ENCODE measurements at regions not wholly inside any gene's neighbourhood (a gene's known extent, or its start where the extent isn't known, plus 50 kb on each side); places are given as distances from the start of the nearest gene placed in this dataset.

- TF ChIP-seq SIX5 (IDR thresholded peaks at IDR 0.05; ENCODE audit: low read depth, low read length) = no peak
- no peak for TF ChIP-seq CTCF (IDR thresholded peaks at IDR 0.05; ENCODE audit: control extremely low read depth in 1 of 3, insufficient read depth in 1 of 3, low read depth in 1 of 3, low read length in 3 of 3)
- no peak for TF ChIP-seq ATF3 (IDR thresholded peaks at IDR 0.05; ENCODE audit: insufficient read depth, low read depth, low read length)
- no peak for TF ChIP-seq KDM1A (IDR thresholded peaks at IDR 0.05; ENCODE audit: borderline replicate concordance, low read length)
These were observed 87.8 kb upstream of the UBE2E2 start for GRCh38 chr3:23115171-23115877.

Data from H1 (cell line).